ENCODE measurements at regions not wholly inside any gene's neighbourhood (a gene's known extent, or its start where the extent isn't known, plus 50 kb on each side); places are given as distances from the start of the nearest gene placed in this dataset.

DNA sequence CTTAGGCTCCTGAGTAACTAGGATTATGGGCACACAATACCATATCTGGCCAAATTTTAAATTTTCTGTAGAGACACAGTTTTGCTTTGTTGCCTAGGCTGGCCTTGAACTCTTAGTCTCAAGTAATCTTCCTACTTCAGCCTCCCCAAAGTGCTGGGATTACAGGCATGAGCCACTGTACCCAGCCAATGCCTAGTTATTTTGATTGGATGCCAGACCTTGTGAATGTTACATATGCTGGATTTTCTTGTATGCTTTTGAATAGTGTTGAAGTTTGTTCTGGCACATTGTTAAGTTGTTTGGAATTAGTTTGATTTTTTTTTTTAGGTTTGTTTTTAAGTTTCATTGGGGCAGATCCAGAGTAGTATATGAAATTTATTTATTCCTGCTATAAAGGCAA is 110.7 kb upstream of the ANO5 start:
- no peak for FAIRE-seq
- ATAC-seq: no peak
- in situ Hi-C loops (cut with HindIII; ENCODE audit: extremely low pct_ligation_motif_present, low pct_unique_long_range_greater_than_20kb): no loop called here
- POLR2A ChIA-PET: no interaction called here
- BruUV-seq (replicated peaks): no TSS peak
- Histone ChIP-seq H3K79me2 (ENCODE audit: insufficient read depth, low read length) (no peaks in the 10 kb centered on the region), H4K20me1 (ENCODE audit: insufficient read depth, low read length) (no peaks in the 10 kb centered on the region), H3K9me3 (ENCODE audit: low read length) (peaks cover 29% of the 10 kb centered on the region), H3K27me3 (ENCODE audit: control insufficient read depth in 1 of 2, insufficient read depth in 2 of 2, low read length in 2 of 2) (no peaks in the 10 kb centered on the region), H3K36me3 (replicated peaks in 1 of 2; ENCODE audit: control insufficient read depth in 1 of 2, insufficient read depth in 2 of 2, low read length in 2 of 2) (no peaks in the 10 kb centered on the region), H3K4me1 (ENCODE audit: insufficient read depth, low read length) (no peaks in the 10 kb centered on the region), H3K4me2 (ENCODE audit: low read depth, low read length) (no peak overlapping the region), H2AFZ (ENCODE audit: low read length) (no peak overlapping the region), H3K9ac (ENCODE audit: insufficient read depth, low read depth, low read length) (no peak overlapping the region), H3K27ac (ENCODE audit: extremely low read length, insufficient read depth, low read length) (no peak overlapping the region), H3K4me3 (replicated peaks in 1 of 3; ENCODE audit: insufficient read depth in 1 of 3, low read depth in 2 of 3, low read length in 3 of 3) (no peak overlapping the region)
- intact Hi-C loops (cut with micrococcal nuclease; ENCODE audit: unreplicated experiment): no loop called here
- no peak for DNase-seq (ENCODE audit: low spot score)
- TF ChIP-seq ZNF569 (CRISPR knock-in tag; IDR thresholded peaks at IDR 0.05; ENCODE audit: borderline replicate concordance) (no peak), MTA1 (CRISPR knock-in tag; IDR thresholded peaks at IDR 0.05; ENCODE audit: borderline replicate concordance) (no peak), ZKSCAN1 (IDR thresholded peaks at IDR 0.05; ENCODE audit: low read length) (no peak), CHD4 (IDR thresholded peaks at IDR 0.05; ENCODE audit: borderline replicate concordance, low read length) (no peak), ZBTB7A (CRISPR knock-in tag; IDR thresholded peaks at IDR 0.05) (no peak), SIX1 (CRISPR knock-in tag; IDR thresholded peaks at IDR 0.05; ENCODE audit: borderline replicate concordance) (no peak), ZNF44 (CRISPR knock-in tag; IDR thresholded peaks at IDR 0.05) (no peak), NFKB2 (CRISPR knock-in tag; IDR thresholded peaks at IDR 0.05; ENCODE audit: borderline replicate concordance) (no peak), RAD51 (IDR thresholded peaks at IDR 0.05; ENCODE audit: borderline replicate concordance) (no peak), ZBTB42 (CRISPR knock-in tag; IDR thresholded peaks at IDR 0.05) (no peak), CBX5 (CRISPR knock-in tag; IDR thresholded peaks at IDR 0.05; ENCODE audit: borderline replicate concordance) (no peak), TP53 (CRISPR knock-in tag; conservative IDR thresholded peaks at IDR 0.05) (no peak), ZNF382 (CRISPR knock-in tag; IDR thresholded peaks at IDR 0.05; ENCODE audit: borderline replicate concordance) (no peak)
- TF ChIP-seq, protein P1, sequence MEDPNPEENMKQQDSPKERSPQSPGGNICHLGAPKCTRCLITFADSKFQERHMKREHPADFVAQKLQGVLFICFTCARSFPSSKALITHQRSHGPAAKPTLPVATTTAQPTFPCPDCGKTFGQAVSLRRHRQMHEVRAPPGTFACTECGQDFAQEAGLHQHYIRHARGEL (CRISPR knock-in tag; IDR thresholded peaks at IDR 0.05): no peak
- TF ChIP-seq, protein P2, sequence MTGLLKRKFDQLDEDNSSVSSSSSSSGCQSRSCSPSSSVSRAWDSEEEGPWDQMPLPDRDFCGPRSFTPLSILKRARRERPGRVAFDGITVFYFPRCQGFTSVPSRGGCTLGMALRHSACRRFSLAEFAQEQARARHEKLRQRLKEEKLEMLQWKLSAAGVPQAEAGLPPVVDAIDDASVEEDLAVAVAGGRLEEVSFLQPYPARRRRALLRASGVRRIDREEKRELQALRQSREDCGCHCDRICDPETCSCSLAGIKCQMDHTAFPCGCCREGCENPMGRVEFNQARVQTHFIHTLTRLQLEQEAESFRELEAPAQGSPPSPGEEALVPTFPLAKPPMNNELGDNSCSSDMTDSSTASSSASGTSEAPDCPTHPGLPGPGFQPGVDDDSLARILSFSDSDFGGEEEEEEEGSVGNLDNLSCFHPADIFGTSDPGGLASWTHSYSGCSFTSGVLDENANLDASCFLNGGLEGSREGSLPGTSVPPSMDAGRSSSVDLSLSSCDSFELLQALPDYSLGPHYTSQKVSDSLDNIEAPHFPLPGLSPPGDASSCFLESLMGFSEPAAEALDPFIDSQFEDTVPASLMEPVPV (CRISPR knock-in tag; IDR thresholded peaks at IDR 0.05): no peak
- TF ChIP-seq, protein P3, sequence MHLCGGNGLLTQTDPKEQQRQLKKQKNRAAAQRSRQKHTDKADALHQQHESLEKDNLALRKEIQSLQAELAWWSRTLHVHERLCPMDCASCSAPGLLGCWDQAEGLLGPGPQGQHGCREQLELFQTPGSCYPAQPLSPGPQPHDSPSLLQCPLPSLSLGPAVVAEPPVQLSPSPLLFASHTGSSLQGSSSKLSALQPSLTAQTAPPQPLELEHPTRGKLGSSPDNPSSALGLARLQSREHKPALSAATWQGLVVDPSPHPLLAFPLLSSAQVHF (CRISPR knock-in tag; IDR thresholded peaks at IDR 0.05): no peak
- CTCF ChIA-PET (ENCODE audit: low intra/inter-chr PET ratio, low total read pairs): no interaction called here
